COLO668 (cell line): ENCODE measurements at regions not wholly inside any gene's neighbourhood (a gene's known extent, or its start where the extent isn't known, plus 50 kb on each side); places are given as distances from the start of the nearest gene placed in this dataset.
"Not testable (repeated sequence)": the region's sequence is repeated elsewhere in the genome, so short reads cannot be mapped to it uniquely, and the experiment has no call there.

Experiments
- DNase-seq: peaks from one replicate; lab custom pipeline; 2025; ENCODE audit not compliant: unreplicated experiment; lab: John Stamatoyannopoulos, UW

DNA sequence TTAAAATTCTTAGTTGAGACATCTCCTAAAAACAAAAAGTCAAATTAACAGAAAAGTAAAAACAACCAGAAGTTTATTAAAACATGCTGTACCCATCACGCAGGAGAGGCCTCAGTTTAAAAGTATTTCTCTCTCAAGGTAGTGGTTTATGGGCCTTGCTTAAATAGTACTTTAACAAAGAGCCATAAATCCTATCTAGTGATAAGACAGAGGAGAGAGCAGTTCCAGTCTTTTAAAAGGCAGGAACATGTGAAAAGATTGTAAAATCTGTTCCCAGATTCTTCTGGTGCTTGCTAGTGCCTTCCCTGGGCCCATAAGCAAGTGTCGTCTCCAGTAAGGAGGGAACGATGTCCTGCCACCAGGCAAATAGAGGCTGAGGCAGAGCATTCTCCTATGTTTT lies 476.3 kb upstream of the ADGRL3 start:
- DNase-seq, result no peak

DNA sequence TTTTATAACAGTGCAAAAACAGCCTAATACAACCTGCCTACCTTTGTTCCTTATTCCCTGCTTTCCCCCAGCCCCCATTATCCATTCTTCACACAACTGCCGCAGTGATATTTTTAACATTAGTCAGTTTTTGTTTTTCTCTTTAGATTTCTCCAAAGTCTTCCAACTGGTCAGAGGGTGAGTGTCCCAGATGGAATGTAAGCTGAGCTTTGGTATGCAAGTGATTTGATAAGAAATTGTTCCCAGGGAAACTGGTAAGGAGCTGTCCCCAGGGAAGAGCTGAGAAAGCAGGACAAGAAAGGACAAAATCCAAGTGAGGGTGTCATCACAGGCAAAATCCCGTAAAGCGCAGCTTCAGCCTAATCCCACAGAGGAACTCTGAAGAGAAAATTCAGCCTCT lies 475.5 kb upstream of the ADGRL3 start:
- no peak for DNase-seq

DNA sequence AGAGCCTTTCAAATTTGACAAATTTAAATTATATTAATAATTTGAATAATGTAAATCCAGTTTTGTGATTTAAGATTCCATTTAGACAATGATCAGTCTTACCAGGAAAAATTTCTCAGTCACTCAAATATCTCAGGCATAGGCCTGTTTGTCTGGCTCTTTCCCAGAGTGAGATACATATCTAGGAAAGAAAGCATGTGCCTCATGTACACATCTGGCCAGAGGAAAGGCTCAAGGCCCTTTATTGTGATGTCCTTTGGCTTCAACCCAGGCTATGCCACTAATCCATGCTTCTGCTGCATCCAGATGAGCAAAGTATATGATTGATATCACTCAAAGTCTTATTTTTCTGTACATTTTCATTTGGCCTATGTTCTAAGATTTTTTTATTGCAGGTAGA lies 473.3 kb upstream of the ADGRL3 start:
- DNase-seq, result no peak

DNA sequence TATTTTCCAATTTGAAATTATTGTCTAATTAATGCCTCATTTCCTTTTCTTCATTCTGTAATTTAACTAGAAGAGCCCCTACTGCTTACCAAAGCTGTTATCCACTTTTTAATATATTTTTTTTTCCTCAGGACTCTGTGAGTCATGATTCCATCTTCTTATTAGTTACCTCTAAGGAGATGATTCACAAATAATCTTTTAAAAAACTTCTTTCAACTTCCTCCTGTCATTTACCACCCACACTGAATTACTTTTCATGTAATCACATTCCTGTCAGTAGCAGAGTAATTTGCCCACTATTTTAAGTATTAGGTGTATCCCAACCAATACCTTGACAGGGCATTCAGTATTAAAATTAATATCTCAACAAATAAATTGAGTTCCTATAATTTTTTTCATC lies 470.9 kb upstream of the ADGRL3 start:
- no peak for DNase-seq

DNA sequence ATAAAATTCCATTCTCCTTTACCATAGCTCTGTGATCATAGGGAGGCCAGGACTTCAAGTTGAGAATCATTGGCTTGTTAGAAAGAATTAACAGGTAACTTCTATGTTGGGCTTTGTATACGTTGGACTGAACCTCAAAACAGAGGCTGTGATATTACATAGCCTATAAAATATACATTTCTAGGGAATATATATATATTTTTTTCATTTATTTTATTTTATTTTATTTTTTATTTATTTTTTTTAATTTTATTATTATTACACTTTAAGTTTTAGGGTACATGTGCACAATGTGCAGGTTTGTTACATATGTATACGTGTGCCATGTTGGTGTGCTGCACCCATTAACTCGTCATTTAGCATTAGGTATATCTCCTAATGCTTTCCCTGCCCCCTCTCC lies 470.4 kb upstream of the ADGRL3 start:
- DNase-seq, result not testable (repeated sequence)

DNA sequence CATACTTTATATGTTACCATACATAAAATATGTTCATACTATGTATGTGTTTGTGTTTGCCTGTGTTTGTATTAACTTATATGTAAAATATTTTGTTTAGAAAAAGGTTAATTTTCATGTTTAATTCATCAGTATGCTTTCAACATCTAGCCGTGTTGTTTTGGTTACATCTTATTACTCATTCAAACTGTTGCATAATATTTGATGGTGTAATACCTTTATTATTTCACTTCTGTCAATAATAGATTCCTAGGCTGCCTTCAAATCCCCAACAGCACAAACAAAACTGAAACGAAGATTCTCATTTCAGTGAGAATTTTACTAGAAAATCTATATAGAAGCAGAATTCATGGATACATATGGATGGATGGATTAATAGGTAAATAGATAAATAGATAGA lies 462.3 kb upstream of the ADGRL3 start:
- no peak for DNase-seq

DNA sequence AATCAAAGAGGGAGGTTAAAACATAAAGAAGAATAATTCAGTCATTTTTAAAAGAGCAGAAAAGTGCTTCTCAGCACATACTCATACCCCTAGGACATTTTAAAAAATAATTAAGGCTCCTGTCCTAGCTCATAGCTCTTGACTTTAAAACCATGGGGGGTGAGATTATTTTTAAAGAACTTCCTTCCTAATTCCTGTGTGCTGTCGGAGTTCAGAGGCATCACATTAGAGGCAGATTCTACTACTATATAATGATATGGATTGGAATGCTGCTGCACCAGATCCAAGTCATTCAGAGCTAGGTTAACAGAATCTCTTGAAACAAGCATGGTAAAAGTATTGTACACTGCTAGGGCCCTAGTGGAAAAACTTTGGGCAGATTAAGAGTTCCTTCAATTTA lies 456.5 kb upstream of the ADGRL3 start:
- DNase-seq, result no peak

DNA sequence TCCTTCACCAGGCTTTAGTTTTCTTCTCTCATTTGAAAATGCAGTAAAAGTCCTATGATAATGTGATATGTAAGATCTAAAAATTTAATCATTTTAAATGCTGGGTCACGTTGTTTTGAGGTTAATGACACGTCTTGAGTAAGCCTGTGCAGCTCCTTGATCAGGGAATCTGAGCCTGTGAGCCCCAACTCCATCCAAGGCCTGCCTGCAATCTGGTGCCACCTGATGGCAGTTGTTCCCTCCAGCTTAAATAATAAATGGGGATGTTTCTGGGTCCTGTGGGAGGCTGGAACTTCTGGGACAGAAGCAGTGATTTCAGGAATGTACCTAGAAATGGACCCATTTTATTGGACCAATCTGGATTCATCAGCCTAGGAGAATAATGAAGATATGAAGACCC lies 455.4 kb upstream of the ADGRL3 start:
- DNase-seq, result no peak

DNA sequence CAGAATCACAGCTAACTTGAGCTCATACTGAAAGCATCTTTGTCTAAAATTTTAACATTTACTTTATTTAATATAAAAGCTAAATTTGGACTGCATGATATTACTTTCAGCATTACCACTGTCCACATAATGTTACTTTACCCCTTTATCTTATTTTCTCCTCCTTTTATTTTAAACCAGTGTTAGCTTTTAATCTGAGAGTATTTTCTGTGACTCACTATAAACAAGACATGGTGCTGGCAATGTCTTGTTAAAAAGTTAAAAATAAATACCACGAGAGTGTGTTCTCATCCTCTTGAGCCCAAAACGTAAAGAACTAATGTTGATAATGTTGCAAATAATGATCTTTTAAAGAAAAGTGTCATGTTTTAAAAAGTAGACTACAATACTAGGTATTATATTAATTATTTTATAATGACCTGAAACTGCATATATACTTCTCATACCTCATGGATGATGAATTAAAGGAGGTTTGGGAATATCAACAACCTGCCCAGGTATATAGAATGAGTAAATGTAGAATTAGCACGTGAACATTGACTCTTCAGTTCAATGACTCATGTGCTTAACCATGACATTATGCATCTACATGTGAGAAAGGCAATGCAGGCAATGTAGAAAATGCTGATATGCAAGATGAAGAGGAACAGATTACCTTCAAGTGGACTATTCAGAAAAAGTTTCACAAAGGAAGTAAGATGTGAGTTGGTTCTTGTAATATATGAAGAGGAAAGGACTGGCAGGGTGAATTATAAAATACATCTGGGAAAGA lies 454.1 kb upstream of the ADGRL3 start:
- DNase-seq, result no peak

DNA sequence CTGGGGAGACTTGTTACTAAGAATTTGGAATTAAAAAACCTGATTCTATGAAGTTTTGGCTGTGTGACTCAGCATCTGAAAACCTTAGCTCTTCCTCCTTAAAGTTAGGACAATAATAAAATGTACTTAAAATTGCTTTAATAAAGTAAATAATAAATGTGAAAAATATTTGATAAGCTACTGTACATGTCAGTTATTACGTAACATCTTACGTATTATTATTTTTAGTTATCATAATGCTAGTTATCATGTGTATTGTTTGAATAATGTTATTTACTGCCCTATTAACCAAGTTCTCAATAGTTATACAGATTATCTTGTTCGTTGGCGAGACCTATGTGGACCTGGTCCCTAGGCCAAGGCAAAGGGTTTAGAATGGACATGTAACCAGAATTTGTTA lies 449.2 kb upstream of the ADGRL3 start:
- no peak for DNase-seq

DNA sequence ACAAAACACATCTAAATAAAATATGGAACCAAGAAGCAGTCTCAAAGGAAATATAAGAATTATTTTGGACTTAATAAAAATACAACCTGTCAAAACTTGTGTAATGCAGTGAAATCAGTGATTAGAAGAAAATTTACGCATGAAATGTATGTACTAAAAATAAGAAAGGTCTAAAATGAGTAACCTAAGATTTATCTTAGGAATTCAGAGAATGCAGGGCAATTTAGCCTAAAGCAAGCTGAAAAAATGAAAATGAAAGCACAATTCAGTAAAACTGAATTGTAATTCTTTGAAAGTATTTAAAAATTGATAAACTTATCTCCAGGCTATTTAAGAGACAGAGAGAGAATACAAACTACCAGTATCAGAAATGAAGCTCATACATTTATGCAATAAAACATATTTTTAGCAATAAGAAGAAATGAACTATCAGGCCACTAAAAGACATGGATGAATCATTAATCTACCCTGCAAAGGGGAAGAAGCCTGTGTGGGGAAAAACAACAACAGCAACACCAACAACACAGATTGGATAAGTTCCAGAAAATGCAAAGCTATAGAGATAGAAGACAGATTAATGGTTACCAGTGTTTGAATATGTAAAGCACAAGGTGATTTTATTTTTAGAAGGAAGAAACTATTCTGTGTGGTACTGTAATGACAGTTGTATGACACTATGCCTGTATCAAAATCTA lies 442.0 kb upstream of the ADGRL3 start:
- DNase-seq, result no peak

DNA sequence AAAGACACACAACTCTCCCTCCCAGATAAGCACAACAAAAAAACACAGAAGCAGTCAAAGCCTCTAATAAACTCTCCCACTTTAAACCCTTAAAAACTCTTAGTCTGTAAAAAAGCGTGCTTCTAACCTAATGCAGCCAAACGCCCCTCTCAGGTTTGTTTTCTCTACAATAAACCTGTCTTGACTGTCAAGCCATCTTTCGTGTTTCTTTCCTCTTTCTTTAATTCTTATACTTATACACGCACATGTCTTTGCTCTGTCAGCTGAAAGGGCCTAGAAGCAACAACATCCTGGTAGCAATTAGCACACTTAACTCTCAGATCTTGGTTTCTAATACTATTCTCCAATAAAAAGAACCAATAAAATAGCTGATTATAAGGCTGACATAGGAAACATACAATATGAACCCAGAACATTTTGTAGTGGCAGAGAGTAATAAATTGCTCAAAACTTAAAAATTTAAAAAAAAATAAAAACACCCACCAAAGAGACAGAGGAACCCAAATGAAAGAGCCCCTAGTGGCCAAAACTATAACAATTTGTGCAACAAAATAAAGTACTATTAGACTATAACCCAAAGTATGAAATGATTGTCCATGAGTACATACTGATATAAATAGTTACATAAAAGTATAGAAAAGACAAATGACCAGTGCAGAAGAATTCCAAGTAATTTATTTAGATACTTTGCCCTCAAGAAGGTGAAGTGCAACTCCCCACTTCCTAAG lies 440.4 kb upstream of the ADGRL3 start:
- DNase-seq, result no peak

DNA sequence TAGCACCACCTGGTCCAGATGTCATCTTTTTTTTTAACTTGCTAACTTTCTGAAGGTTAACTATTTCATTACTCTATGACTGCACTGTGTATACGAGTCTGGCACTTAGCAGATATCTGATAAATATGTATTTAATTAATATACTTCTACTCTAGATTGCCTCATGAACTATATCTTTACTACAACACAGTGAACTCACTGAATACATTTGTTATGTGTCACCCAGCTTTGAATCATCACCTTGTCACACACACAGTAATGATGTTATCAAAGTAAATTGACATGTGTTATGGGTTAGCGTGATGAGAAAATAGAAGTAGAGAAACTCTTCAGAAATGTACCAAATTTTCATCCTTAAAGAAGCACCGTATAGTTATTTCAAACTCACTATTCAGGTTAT lies 419.3 kb upstream of the ADGRL3 start:
- DNase-seq, result no peak

DNA sequence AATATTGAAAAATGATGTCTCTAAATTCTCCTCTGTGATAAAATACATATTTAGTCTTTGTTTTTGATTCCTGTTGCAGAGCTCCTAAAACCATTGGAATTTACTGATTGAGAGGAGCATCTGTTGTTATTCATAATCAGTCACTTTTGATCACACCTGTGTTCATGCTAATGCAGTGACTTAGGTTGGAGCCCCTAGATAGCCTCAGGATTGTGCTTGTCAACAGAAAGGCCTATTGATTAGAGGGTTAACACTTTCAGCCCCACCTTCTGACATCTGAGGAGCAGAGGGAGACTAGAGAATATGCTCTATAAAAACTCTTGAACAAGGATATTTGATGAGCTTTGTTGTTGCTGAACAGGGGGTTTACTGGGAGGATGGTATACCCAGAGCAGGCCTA lies 409.5 kb upstream of the ADGRL3 start:
- DNase-seq, result no peak

DNA sequence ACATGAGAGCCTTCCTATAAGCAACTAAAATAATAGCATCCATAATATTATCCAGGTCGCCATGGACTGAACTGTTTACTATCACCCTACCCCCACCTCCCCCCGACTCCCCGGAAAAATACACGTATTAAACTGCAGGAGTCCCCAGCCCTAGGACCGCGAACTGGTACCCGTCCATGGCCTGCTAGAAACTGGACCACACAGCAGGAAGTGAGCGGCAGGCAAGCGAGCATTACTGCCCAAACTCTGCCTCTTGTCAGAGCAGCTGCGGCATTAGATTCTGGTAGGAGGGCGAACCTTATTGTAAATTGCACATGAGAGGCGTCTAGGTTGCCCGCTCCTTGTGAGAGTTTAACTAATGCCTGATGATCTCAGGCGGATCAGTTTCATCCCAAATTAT lies 405.8 kb upstream of the ADGRL3 start:
- no peak for DNase-seq

DNA sequence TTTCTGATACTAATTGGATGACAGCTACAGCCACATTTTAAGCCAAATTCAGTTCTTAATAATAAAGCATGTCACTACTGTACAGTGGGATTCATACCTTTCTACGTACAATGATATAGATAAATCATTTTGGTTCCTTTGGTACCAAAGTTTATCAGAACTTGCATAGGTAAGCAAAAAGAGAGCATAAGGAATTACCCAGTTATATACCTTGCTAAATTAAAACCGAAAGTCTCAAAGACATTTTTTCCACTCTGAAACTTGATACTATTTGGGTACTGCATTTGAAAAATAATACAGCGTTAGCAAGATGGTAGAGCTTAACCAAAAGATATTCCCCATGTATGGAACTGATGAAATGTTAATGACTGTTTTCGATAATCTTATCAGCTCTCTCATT lies 400.9 kb upstream of the ADGRL3 start:
- DNase-seq, result no peak

DNA sequence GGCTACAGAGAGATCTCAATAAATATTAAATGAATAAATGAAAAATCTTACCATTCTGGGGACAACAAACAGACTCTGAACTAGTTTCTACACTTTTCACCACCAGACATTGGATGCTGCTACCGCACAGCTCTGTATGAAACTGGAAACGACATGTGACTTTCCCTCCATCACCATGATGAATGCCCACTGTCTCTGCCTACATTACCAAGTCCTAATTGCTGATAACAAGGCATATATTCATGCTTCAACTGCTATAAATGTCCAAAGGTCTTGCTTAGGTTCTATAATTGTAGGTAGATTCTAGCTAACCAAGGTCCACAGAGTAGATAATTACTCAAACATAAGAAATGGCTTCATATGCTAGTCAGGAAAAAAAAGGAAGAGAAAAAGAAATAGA lies 399.4 kb upstream of the ADGRL3 start:
- no peak for DNase-seq

DNA sequence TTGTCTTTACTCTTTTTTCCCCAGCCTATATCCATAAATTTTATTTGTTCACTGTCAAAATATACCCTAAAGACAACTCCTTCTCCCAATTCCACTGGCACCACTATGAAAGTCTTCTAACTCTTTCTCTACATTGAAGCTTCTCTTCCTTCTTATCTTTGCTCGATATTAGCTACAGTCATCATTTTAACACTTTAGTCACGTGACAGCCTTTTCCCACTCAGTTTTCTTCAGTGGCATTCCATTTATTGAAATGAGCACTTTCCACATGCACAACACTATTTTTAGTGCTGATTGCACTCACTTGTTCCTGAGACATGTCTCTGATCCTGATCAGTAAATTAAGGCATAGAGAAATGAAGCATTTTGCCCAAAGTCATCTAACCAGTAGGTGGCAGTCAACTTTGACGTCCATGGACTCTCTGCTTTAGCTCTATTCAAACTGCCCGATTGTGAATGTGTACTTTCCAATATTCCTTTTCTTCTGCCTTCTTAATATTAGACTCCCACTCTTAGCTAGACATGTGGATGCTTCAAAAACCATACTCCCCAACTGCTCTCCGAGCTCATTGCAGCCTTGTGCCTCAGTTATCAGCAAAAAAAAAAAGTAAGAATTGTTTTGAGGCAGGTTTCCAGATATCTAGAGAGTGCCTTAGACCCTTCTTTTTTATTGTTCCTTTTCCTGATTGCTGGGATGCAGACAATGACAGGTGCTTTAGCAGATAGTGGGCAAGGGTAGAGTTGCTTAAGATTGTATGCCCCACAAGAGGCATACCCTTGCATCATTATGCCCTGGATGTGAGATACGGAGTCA lies 394.4 kb upstream of the ADGRL3 start:
- no peak for DNase-seq

DNA sequence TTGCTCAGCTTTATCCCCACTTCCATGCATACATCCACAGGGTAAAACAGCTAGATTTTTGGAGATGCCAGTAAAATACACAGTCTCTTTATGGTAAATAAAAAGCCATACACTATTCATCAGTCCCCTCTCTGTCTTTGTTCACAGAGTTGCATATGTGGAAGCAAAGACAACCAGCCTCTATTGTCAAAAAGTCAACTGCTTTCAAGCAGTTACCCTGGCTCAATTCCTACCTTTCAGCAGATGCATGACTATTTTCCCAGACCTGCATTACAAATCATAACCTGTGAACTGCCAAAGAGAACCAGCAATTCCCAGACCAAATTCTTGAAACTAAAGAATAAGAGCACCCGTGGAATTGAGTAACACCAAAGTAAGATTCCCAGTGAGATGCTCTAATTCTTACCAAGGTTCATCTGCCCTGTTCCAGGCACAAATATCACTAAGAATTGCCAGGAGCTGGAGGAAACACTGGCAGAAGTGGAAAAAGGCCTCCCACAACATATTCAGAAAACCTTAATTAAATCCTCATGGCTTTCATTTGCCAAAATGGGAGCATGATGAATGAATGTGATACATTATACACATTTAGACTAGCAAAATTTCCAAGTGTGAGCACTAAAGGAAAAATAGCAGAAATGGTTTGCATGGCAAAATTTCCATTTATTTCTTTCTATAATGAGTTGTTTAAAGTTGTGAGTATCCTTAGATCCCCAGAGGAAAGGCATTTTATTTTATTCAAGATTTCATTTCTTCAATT lies 391.2 kb upstream of the ADGRL3 start:
- DNase-seq, result no peak

DNA sequence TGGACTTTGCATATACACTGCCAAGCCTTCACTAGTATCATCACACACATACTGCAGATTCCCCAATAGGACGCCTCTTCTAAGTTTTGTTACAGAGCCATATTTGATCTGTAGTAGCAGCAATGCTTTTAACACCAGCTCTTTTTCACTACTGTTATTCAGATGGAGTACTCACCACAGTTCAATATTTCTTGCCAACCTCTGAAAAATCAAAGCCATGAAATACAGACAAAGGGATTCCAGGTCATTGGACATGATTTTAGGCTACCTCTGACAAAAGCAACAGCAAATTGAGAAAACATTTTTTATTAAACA lies 390.7 kb upstream of the ADGRL3 start:
- no peak for DNase-seq

DNA sequence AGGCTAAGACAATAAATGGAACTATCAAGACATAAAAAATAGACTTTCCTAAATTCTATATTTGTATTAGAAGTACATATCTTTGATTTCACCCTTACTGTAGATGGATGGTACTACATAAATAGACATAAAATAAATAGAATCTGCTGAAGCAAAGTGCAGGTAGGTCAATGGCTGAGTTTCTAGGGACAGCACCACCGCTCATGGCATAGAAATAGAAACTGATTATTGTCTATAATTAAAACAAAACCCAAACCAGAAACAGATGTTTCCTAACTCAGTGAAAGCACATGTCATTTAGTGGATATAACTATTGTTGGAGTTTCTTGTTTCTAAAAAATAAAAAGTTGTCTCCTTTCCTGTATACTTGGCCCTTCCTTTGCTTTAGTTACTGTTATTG lies 387.3 kb upstream of the ADGRL3 start:
- DNase-seq, result no peak
